H1 (cell line): ENCODE measurements at regions not wholly inside any gene's neighbourhood (a gene's known extent, or its start where the extent isn't known, plus 50 kb on each side); places are given as distances from the start of the nearest gene placed in this dataset.

ENCODE experiments used
- CTBP2 ChIP-seq: IDR thresholded peaks from 2 replicates; pipeline ENCODE4 v1.7.0; 2011; ENCODE audit warnings: borderline replicate concordance, mild to moderate bottlenecking, moderate library complexity, mixed read lengths, low read length; ENCODE audit not compliant: insufficient read depth, insufficient read length
- EZH2 ChIP-seq: fragments of 200-600 bp; sonication (generic); IDR thresholded peaks from 2 replicates; pipeline ENCODE4 v1.7.1; 2012; ENCODE audit warnings: low read depth, mild to moderate bottlenecking, moderate library complexity, low read length, inconsistent platforms; ENCODE audit not compliant: severe bottlenecking
- JUN ChIP-seq: IDR thresholded peaks from 2 replicates; pipeline ENCODE4 v1.6.1; 2011; ENCODE audit warnings: low read depth, mild to moderate bottlenecking, improper control_type of control experiment, low read length
- RNF2 ChIP-seq: fragments of 200-900, 300-1000 bp; sonication (generic); IDR thresholded peaks from 2 replicates; pipeline ENCODE4 v1.7.1; 2016; ENCODE audit warnings: borderline replicate concordance, low read depth, mild to moderate bottlenecking, antibody characterized with exemption, low read length; ENCODE audit not compliant: poor library complexity, severe bottlenecking; ENCODE audit errors: missing control alignments
- RXRA ChIP-seq: IDR thresholded peaks from 2 replicates; pipeline ENCODE4 v1.6.1; 2011; ENCODE audit warnings: low read depth, mild to moderate bottlenecking, low read length, moderate library complexity; ENCODE audit not compliant: insufficient read depth
- SIRT6 ChIP-seq: IDR thresholded peaks from one replicate; pipeline ENCODE4 v1.7.1; 2012; ENCODE audit warnings: low read length, inconsistent platforms
- SIX5 ChIP-seq: IDR thresholded peaks from 2 replicates; pipeline ENCODE4 v1.6.1; 2011; ENCODE audit warnings: mild to moderate bottlenecking, low read depth, low read length
- SP1 ChIP-seq: IDR thresholded peaks from 2 replicates; pipeline ENCODE4 v1.6.1; 2011; ENCODE audit warnings: low read depth, low read length
- TAF7 ChIP-seq: optimal IDR thresholded peaks from 2 replicates; pipeline ENCODE3; 2011; ENCODE audit warnings: low read depth, mild to moderate bottlenecking, inconsistent platforms, low read length, moderate library complexity, borderline replicate concordance

- TF ChIP-seq RNF2 (no peak), CTBP2 (no peak), TAF7 (no peak), EZH2 (no peak), SP1 (no peak), SIRT6 (no peak), JUN (no peak), RXRA (no peak), SIX5 (no peak)
Measured at GRCh38 chr14:28297559-28297958, 469.0 kb upstream of the FOXG1 start (continued).
